Esophagus muscularis mucosa (tissue), 4 donors: ENCODE measurements at regions not wholly inside any gene's neighbourhood (a gene's known extent, or its start where the extent isn't known, plus 50 kb on each side); places are given as distances from the start of the nearest gene placed in this dataset.

Experiments
- DNase-seq: peaks from one replicate; pipeline ENCODE4 v3.0.0-alpha.2; 2017; ENCODE audit errors: extremely low spot score
- H3K27ac ChIP-seq, 4 donors: fragments of 200-600 bp; sonication (generic); replicated peaks in 1 of 4; 1 replicate in 3 of 4; 2 replicates in 1 of 4; pipeline ENCODE4 v1.5.1; 2016 to 2019; ENCODE audit warnings: mild to moderate bottlenecking in 1 of 4
- H3K27me3 ChIP-seq, 4 donors: fragments of 200-600 bp; sonication (generic); one replicate each; pipeline versions ENCODE4 v1.5.1 to v1.6.0; 2016 to 2019
- H3K36me3 ChIP-seq, 4 donors: fragments of 200-600 bp; sonication (generic); one replicate each; pipeline ENCODE4 v1.5.1; 2016 to 2019
- H3K4me1 ChIP-seq, 4 donors: fragments of 200-600 bp; sonication (generic); one replicate each; pipeline ENCODE4 v1.5.1; 2016 to 2019
- H3K4me3 ChIP-seq, 4 donors: fragments of 200-600 bp; sonication (generic); 1 replicate in 2 of 4; 2 replicates in 2 of 4; pipeline ENCODE4 v1.5.1; 2016 to 2019; ENCODE audit warnings: mild to moderate bottlenecking in 4 of 4, moderate library complexity in 1 of 4
- H3K9me3 ChIP-seq, 4 donors: fragments of 200-600 bp; sonication (generic); 1 replicate in 3 of 4; 2 replicates in 1 of 4; pipeline ENCODE4 v1.5.1; 2016 to 2019
- EP300 ChIP-seq: sonication (generic); formaldehyde crosslinking; IDR thresholded peaks from one replicate; pipeline ENCODE4 v1.6.1; 2017; ENCODE audit warnings: antibody characterized with exemption
- POLR2A ChIP-seq: fragments of 450-650 bp; IDR thresholded peaks from one replicate; pipeline ENCODE4 v1.6.1; 2017; ENCODE audit warnings: antibody characterized with exemption, moderate library complexity, mild to moderate bottlenecking, low read depth
- POLR2AphosphoS5 ChIP-seq, 2 donors: sonication (generic); formaldehyde crosslinking; IDR thresholded peaks; one replicate each; pipeline ENCODE4 v1.6.1; 2017; ENCODE audit warnings: antibody characterized with exemption in 2 of 2
- whole genome bisulfite sequencing: methylation state at CpG from one replicate; pipeline ENCODE4 v1.1.5; 2018; 5-methylcytosine and 5-hydroxymethylcytosine counted together
- intact Hi-C: fragments of 100-400 bp; cut with DNase I; formaldehyde crosslinking; loops from one replicate; pipeline ENCODE4 v1.15.1; 2023
- TF ChIP-seq, protein P1 (sequence below), 3 experiments: fragments of 200-600 bp in 2 of 3; fragments of 450-650 bp in 1 of 3; sonication (generic) in 2 of 3; IDR thresholded peaks; one replicate each; pipeline ENCODE4 v1.5.1; 2017 to 2019; ENCODE audit warnings: antibody characterized with exemption in 3 of 3, mild to moderate bottlenecking in 2 of 3, moderate library complexity in 1 of 3

DNA sequence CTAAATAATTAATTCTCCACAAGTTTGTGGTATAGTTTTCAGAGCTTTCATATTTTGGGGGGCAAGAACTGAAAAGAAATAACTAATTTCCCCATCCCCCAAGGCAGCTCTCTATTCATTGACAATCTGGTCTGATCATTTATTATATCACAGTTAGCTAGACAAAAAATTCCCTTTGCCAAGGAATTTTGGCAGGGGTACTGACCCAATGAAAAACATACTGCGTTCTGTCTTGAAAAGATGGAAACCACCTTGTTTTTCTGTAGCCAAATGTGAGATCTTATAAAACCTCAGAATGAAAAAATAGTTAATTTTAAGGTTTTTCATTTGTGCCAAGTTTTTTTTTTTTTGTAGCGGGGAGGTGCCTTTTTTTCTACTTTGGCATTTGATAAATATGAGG lies 1008.9 kb downstream of the EFNA5 start:
- Histone ChIP-seq H3K27me3 (no peaks in the 10 kb centered on the region), H3K4me3 (no peak overlapping the region), H3K4me1 (no peaks in the 10 kb centered on the region), H3K36me3 (no peaks in the 10 kb centered on the region), H3K9me3 (no peaks in the 10 kb centered on the region), H3K27ac (no peak overlapping the region)
- WGBS = 31% methylated on average over 2 of the region's 2 CpGs
- intact Hi-C loops = no loop called here
- TF ChIP-seq POLR2AphosphoS5 (IDR thresholded peaks at IDR 0.05) (no peak), EP300 (no peak), POLR2A (no peak)
- TF ChIP-seq, protein P1, sequence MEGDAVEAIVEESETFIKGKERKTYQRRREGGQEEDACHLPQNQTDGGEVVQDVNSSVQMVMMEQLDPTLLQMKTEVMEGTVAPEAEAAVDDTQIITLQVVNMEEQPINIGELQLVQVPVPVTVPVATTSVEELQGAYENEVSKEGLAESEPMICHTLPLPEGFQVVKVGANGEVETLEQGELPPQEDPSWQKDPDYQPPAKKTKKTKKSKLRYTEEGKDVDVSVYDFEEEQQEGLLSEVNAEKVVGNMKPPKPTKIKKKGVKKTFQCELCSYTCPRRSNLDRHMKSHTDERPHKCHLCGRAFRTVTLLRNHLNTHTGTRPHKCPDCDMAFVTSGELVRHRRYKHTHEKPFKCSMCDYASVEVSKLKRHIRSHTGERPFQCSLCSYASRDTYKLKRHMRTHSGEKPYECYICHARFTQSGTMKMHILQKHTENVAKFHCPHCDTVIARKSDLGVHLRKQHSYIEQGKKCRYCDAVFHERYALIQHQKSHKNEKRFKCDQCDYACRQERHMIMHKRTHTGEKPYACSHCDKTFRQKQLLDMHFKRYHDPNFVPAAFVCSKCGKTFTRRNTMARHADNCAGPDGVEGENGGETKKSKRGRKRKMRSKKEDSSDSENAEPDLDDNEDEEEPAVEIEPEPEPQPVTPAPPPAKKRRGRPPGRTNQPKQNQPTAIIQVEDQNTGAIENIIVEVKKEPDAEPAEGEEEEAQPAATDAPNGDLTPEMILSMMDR (IDR thresholded peaks at IDR 0.05) = no peak
- no peak for DNase-seq

DNA sequence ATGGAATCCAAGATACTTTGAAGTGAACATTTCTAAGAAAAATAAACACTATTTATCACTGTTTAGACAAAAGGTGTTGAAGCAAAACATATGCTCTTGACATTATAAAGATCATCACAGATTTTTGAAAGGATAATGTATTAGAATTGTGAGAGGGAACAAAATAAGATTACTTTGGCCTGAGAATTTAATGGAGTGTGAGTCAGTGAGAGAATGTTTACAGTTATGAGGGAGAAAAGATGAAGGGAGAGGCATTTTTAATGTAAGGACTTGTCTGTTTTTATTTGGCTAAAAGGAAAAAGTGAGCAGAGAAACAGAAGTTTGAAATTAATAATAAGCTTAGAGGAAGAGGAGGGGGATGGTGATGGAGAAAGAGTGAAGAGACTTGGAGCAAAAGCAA lies 1010.1 kb downstream of the EFNA5 start:
- Histone ChIP-seq H3K27me3 (no peaks in the 10 kb centered on the region), H3K4me3 (no peak overlapping the region), H3K9me3 (no peaks in the 10 kb centered on the region), H3K4me1 (no peaks in the 10 kb centered on the region), H3K36me3 (no peaks in the 10 kb centered on the region), H3K27ac (no peak overlapping the region)
- TF ChIP-seq EP300 = no peak
- TF ChIP-seq, protein P1 (IDR thresholded peaks at IDR 0.05) = no peak
- no peak for TF ChIP-seq POLR2A
- no peak for TF ChIP-seq POLR2AphosphoS5 (IDR thresholded peaks at IDR 0.05)
- no peak for DNase-seq
- intact Hi-C loops = no loop called here

GRCh38 chr5:106658150-106658549 lies 1012.6 kb downstream of the EFNA5 start:
- peaks cover 0 to 12% (median 10%) of the 10 kb centered on the region in 4 donors for H3K9me3 ChIP-seq
- intact Hi-C loops = no loop called here
- no peak overlapping the region for H3K27ac ChIP-seq
- H3K27me3 ChIP-seq = no peaks in the 10 kb centered on the region
- DNase-seq = no peak
- H3K4me1 ChIP-seq = no peaks in the 10 kb centered on the region
- H3K36me3 ChIP-seq = no peaks in the 10 kb centered on the region
- TF ChIP-seq, protein P1 (IDR thresholded peaks at IDR 0.05) = no peak
- no peak for TF ChIP-seq POLR2A
- no peak for TF ChIP-seq POLR2AphosphoS5 (IDR thresholded peaks at IDR 0.05)
- TF ChIP-seq EP300 = no peak
- no peak overlapping the region for H3K4me3 ChIP-seq

DNA sequence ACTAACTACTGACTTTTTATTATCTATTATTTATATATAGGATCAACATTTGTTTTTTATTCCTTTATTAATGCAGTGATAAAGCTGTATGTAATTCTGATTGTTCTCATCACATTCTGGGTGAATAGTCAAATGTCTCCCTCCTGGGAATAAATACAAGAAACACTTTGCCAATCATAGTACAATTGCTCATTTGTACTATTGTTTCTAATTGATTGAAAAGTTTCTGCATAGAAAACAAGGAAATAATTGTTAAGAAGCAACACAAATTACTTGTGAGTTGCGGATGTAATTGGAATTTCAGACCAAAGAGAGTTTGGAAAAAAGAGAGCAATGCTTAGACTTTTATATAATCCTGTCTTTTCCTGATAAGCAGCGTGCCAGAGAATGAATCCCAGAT lies 1013.9 kb downstream of the EFNA5 start:
- TF ChIP-seq, protein P1 (IDR thresholded peaks at IDR 0.05) = no peak
- TF ChIP-seq POLR2A (no peak), EP300 (no peak), POLR2AphosphoS5 (IDR thresholded peaks at IDR 0.05) (no peak)
- Histone ChIP-seq H3K36me3 (no peaks in the 10 kb centered on the region), H3K27me3 (no peaks in the 10 kb centered on the region), H3K4me1 (no peaks in the 10 kb centered on the region), H3K4me3 (no peak overlapping the region), H3K9me3 (peaks cover 0 to 12% (median 10%) of the 10 kb centered on the region in 4 donors), H3K27ac (no peak overlapping the region)
- 87% methylated on average over 2 of the region's 2 CpGs for WGBS
- intact Hi-C loops = no loop called here
- DNase-seq = no peak

DNA sequence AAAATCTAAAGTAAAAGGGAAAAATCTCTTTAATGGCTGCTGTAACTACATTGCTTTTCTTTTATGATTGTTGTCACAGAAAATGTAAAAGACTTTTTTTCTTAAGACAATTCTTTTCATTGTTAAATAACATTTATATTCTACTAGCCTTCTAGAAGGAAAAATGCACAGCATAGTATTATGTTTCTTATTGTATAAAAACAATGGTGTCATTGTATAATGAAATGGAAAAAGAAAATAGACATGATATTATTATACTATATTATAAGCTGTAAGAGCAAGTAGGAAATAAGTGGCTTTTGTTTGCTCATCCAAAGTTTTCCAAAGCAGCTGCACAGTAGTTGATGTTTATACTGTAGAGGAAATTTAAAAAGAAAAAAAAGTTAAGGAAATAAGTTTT lies 1021.7 kb downstream of the EFNA5 start:
- Histone ChIP-seq H3K27ac (no peak overlapping the region), H3K4me3 (no peak overlapping the region), H3K4me1 (no peaks in the 10 kb centered on the region), H3K36me3 (no peaks in the 10 kb centered on the region), H3K27me3 (no peaks in the 10 kb centered on the region), H3K9me3 (peaks cover 0 to under 1% (median 0%) of the 10 kb centered on the region in 4 donors)
- TF ChIP-seq EP300 = no peak
- TF ChIP-seq, protein P1 (IDR thresholded peaks at IDR 0.05) = no peak
- TF ChIP-seq POLR2A = no peak
- no peak for TF ChIP-seq POLR2AphosphoS5 (IDR thresholded peaks at IDR 0.05)
- DNase-seq = no peak
- intact Hi-C loops = no loop called here
